HG02623 (cell line): ENCODE measurements at regions not wholly inside any gene's neighbourhood (a gene's known extent, or its start where the extent isn't known, plus 50 kb on each side); places are given as distances from the start of the nearest gene placed in this dataset.

ENCODE experiments used
- ATAC-seq: cut with Tn5 transposase; IDR thresholded peaks from one replicate; pipeline ENCODE4 v1.9.1; 2021; ENCODE audit warnings: moderate library complexity; ENCODE audit not compliant: unreplicated experiment

- ATAC-seq, result no peak
Measured at GRCh38 chr18:25962919-25963318, 127.5 kb downstream of the SS18 start.

- ATAC-seq, result no peak
Measured at GRCh38 chr18:25962176-25962575, 128.2 kb downstream of the SS18 start.

DNA sequence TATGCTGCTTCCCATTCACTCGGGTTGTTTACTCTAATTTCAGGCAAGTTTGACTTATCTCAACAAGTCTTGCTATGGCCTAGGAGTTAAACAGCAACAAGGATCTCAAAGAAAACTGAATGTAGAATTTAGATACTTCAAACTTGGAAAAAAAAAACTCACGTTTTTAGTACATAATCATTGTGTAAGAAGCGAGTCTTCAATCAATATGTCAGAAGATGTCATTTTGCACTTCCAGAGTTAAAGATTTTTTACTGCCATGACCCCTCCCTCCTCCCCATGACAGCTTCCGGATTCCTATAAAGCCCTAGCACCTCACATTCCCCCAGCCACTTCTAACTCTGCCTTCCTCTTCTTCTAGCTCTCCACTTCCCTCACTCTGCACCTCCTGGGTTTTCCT lies 133.4 kb downstream of the SS18 start:
- no peak for ATAC-seq

GRCh38 chr18:25953111-25953510 lies 137.3 kb downstream of the SS18 start:
- no peak for ATAC-seq

DNA sequence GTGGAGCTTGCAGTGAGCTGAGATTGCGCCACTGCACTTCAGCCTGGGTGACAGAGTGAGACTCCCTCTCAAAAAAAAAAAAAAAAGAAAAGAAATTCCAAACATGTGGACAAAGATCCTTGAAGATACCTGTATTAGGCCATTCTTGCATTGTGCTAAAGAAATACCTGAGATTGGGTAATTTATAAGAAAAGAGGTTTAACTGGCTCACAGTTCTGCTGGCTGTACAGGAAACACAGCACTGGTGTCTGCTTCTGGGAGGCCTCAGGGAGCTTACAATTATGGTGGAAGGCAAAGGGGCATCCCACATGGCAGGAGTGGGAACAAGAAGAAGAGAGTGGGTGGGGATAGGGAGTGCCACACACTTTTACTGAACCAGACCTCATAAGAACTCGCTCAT lies 140.1 kb downstream of the SS18 start:
- no peak for ATAC-seq

DNA sequence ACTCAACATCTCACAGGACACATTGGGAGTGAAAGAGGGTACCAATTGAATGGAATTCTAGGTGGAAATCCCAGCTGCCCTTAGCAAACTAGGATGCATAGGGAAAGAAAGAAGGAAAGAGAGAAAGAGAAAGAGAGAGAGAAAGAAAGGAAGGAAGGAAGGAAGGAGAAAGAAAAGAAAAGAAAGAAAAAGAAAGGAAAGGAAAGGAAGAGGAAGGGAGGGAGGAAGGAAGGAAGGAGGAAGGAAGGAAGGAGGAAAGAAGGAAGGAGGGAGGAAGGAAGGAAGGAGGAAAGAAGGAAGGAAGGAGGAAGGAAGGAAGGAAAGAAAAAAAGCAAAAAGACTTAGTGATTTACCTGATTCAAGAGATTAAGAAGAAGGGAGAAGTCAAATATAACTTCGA lies 143.9 kb downstream of the SS18 start:
- ATAC-seq, result no peak

- no peak for ATAC-seq
Measured at GRCh38 chr18:25935356-25935755, 155.1 kb downstream of the SS18 start.

DNA sequence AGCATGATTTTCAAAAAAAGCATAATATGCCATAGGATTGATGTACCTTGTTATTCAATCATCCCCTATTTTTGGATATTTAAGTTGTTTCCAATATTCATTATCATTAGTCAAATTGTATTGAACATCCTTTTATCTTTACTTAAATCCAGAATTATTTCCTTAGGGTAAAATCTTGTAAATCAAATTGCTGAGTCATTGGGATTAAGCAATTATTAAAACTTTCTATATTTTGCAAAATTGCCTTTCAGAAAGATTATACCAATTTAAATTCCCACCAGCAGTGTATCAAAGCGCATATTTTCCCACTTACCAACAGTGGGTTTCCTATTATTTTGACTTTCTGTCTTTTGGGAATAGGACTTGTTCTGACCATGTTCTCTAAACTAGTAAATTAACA lies 159.3 kb downstream of the SS18 start:
- no peak for ATAC-seq

- ATAC-seq, result no peak
Measured at GRCh38 chr18:25929787-25930186, 160.6 kb downstream of the SS18 start.

DNA sequence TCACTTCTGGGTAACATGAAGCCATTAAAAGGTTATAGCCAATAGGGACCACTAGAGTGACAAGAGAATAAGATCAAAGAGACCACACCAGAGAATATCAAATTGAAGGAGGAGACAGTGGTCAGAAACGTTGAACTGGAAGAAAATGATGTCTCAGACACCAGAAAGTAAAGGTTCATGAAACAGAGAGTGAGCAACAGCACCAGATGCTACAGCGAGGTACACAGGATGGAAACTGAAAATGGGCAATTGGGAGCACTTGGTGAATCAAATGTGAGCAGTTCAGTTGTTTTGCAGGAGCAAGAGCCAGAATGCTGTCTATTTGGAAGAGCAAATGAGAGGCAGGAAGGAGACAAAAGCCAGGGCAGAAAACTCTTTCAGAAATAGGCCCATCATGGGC lies 162.6 kb downstream of the SS18 start:
- no peak for ATAC-seq

DNA sequence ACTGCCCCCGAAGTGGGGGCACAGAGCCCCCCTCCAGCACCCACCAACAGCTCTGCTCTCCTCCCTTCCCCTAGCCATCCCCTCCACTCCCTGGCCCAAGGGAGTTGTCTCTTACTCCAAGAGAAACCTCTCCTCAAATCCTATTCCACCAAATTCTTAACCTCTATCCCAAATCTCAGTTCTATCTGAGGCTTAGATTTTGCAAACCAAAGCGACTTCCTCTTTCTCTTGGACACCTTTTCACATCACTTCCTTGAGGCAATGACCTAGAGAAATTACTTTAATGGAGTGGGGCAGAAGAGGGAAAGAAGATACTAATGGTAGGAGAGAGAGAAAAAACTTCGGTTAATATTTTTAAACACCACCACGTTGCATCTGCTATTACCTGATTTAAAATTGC lies 167.2 kb downstream of the SS18 start:
- no peak for ATAC-seq

DNA sequence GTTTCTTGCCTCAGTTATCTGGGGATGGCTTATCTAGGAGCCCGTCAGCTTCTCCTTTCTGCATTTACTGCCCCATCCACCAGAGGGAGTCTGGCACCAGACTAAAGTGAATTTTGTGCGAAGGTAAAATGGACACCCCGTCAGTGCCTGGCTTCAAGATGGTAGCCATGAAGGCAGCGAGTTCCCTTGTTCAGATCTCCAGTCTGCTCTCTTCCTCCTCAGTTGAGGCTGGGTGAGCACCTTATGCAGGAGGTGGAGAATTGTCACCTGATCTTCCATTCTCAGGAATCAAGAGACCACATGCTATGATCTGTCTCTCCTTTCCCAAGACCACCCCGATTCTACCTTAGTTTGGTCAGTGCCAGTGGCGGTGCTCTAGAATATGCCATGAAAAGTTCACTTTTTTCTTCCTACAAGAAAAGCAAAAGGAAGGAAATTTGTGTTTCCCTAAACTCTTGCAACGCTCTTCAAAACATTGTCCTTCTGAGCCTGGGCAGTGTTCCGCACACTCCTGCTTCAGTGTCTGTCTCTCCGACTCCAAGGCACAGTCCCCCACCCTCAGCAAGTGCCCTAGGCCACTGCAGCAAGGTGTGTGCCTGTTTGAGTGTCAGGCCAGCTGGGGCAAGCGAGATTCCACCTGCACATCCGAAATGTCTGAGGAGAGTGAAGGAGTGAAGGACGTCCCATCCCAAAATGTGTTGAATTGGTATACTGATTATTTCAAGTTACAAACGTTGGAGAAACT lies 168.6 kb downstream of the SS18 start:
- peak; percentile 75 for ATAC-seq

DNA sequence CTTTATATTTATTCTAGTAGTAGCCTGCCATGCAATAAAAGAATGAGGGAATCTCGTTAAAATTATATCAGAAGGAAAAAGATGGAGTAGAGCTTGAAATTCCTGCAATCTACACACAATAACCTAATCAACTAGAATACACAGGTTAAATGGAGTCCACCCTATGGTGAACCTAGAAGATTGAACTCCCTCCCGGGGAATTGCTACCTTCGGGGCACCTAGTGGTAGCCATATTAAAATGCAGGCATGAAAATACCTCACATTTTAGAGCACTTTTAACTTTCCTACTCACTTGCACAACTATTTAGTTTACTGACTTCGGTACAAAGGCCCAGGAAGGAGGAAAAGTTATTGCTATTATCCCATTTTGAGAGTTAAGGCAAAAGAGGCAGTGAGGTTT lies 174.5 kb downstream of the SS18 start:
- no peak for ATAC-seq

DNA sequence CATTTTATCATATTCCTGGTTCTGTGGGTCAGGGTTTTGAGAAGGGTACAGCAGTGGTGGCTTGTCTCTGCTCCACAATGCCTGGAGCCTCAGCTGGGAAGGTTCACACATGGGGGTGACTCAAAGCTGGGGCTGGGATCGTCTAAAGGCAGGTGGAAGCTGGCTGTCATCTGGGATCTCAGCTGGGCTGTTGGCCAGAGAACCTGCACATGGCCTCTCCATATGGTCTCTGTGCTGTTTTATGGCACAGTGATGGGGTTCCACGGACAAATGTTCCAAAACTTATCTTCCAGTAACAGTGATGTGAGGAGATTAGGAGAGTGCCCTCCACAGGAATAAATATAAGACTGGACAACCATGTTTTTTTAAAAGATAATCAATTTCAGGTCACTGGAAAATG lies 191.4 kb downstream of the SS18 start:
- ATAC-seq, result no peak

DNA sequence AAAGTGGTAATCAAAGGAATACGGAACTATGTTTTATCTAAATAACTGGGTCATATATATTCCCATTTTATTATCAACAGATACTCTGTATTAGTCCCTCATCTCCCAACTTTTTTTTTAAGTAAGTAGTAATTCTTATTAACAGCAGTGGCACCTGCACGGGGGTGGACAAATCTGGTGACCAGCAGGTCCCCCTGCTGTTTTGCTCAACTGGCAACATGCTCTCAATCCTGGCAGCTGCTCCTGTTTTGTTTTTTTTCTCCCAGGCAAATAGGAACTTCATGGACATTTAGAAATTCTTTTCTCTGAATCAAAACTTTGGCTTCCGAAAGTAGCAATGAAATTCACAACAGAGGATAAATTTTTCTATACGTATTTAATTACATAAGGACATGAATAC lies 193.5 kb downstream of the SS18 start:
- ATAC-seq, result no peak

- peak; percentile 74 for ATAC-seq
Measured at GRCh38 chr18:25896178-25896780, 194.1 kb downstream of the SS18 start.

GRCh38 chr18:25895518-25895917 lies 194.9 kb downstream of the SS18 start:
- ATAC-seq, result peak; percentile 48

GRCh38 chr18:25886283-25886682 lies 204.1 kb downstream of the SS18 start:
- no peak for ATAC-seq

- ATAC-seq, result no peak
Measured at GRCh38 chr18:25883091-25883490, 207.3 kb downstream of the SS18 start.

- no peak for ATAC-seq
Measured at GRCh38 chr18:25881149-25881548, 209.3 kb downstream of the SS18 start.

GRCh38 chr18:25880441-25880840 lies 210.0 kb downstream of the SS18 start:
- no peak for ATAC-seq

DNA sequence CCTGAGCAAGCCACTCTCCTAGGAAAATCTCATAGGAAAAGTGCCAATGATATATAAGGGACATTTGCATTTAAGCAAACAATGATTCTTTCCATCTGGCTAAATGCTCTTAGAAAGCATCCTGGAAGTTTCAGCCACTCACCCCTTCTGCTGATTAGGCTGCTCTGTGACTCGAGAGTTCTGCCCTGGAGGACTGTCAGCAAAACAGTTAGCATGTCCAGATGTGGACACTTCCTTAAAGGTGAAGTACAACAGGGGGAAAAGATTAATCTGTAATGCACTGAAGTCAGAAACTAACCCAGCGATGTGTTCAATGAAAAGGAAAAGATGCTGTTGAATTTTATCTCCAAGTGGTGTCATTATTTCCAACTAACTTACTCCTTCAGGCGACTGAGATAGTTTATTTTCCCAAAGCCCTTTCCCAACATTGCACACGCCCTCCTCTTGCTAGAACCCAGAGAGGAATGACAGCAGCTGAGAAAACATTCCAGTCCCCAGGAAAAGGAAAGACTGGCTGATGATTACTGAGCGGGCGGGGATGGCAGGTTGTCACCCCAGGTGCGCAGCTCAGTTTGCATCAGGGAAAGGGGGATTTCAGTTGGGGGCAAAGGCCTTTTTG lies 214.0 kb downstream of the SS18 start:
- ATAC-seq, result no peak
